ENCODE measurements at regions not wholly inside any gene's neighbourhood (a gene's known extent, or its start where the extent isn't known, plus 50 kb on each side); places are given as distances from the start of the nearest gene placed in this dataset.

GRCh38 chr1:57881639-57882038 lies 457.8 kb upstream of the DAB1 start:
- H3K4me1 Mint-ChIP-seq: no peaks in the 10 kb centered on the region
- no peak for TF ChIP-seq CTCF (IDR thresholded peaks at IDR 0.05)
- no peaks in the 10 kb centered on the region for H3K9me3 Mint-ChIP-seq
- POLR2A ChIA-PET: no interaction called here
- intact Hi-C loops (cut with micrococcal nuclease): no loop called here
- no peaks in the 10 kb centered on the region for H3K36me3 Mint-ChIP-seq (ENCODE audit: low read depth)
- H3K27me3 Mint-ChIP-seq: peaks cover 5% of the 10 kb centered on the region
- ATAC-seq (ENCODE audit: low read depth) (no peak), DNase-seq (no peak)
- H3K27ac Mint-ChIP-seq: no peak overlapping the region
- CTCF ChIA-PET: no interaction called here
- H3K4me3 Mint-ChIP-seq: no peak overlapping the region

DNA sequence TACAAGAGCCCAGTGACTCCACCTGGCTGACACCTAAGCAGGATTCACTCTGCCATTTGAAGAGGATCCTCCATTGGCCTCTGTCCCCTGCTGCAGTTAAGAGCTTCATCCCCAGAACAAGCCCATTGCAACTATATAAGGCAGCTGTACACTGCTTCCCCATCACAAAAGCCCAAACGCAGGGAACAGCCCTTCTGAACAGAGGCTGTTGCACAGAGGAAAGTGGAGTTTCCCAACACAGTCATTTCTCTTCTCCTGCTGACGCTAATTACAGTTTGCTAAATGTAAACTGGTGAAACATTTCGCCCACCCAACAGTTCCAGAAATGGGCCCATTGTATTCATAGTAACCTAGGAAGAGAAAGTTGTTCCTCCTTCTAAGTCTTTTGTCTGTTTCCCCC lies 455.8 kb upstream of the DAB1 start:
- ChIA-PET POLR2A (no interaction called here), CTCF (no interaction called here)
- H3K27ac Mint-ChIP-seq: no peak overlapping the region
- no peaks in the 10 kb centered on the region for H3K36me3 Mint-ChIP-seq (ENCODE audit: low read depth)
- no peak for TF ChIP-seq CTCF (IDR thresholded peaks at IDR 0.05)
- no peak for ATAC-seq (ENCODE audit: low read depth)
- no peak overlapping the region for H3K4me3 Mint-ChIP-seq
- DNase-seq: no peak
- H3K4me1 Mint-ChIP-seq: no peaks in the 10 kb centered on the region
- H3K27me3 Mint-ChIP-seq: peaks cover 5% of the 10 kb centered on the region
- intact Hi-C loops (cut with micrococcal nuclease): no loop called here
- H3K9me3 Mint-ChIP-seq: no peaks in the 10 kb centered on the region

GRCh38 chr1:57874418-57874877 lies 450.6 kb upstream of the DAB1 start:
- no peak for ATAC-seq (ENCODE audit: low read depth)
- Mint-ChIP-seq H3K27me3 (peaks cover 5% of the 10 kb centered on the region), H3K27ac (no peak overlapping the region), H3K4me1 (no peaks in the 10 kb centered on the region), H3K9me3 (no peaks in the 10 kb centered on the region), H3K4me3 (no peak overlapping the region), H3K36me3 (ENCODE audit: low read depth) (no peaks in the 10 kb centered on the region)
- ChIA-PET CTCF (no interaction called here), POLR2A (no interaction called here)
- intact Hi-C loops (cut with micrococcal nuclease): no loop called here
- TF ChIP-seq CTCF (IDR thresholded peaks at IDR 0.05): no peak
- DNase-seq: no peak

DNA sequence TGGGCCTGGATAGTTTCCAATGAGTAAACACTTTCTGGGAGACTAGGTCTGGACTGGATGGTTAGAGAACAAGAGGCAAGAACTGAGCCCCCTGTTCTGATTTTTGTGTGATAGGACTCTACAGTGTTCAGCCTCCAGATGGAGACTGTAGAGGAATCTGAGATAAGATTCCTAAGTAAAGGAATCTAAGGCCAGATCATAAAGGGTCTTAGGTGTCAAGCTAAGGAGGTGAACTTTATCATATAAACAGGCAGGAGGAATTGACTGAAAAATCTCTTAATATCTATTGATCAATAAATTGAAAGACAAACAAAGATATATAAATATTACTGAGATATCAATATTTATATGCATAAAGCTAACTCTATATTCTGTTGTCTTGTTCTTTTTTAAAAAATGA lies 449.1 kb upstream of the DAB1 start:
- TF ChIP-seq CTCF (IDR thresholded peaks at IDR 0.05): no peak
- ATAC-seq (ENCODE audit: low read depth): no peak
- POLR2A ChIA-PET: no interaction called here
- intact Hi-C loops (cut with micrococcal nuclease): no loop called here
- H3K36me3 Mint-ChIP-seq (ENCODE audit: low read depth): no peaks in the 10 kb centered on the region
- no peak overlapping the region for H3K27ac Mint-ChIP-seq
- no peak for DNase-seq
- no peaks in the 10 kb centered on the region for H3K9me3 Mint-ChIP-seq
- no peaks in the 10 kb centered on the region for H3K4me1 Mint-ChIP-seq
- no peak overlapping the region for H3K4me3 Mint-ChIP-seq
- no peaks in the 10 kb centered on the region for H3K27me3 Mint-ChIP-seq
- CTCF ChIA-PET: no interaction called here

GRCh38 chr1:57868908-57869307 lies 445.0 kb upstream of the DAB1 start:
- POLR2A ChIA-PET: no interaction called here
- ATAC-seq (ENCODE audit: low read depth) (no peak), DNase-seq (no peak)
- H3K36me3 Mint-ChIP-seq (ENCODE audit: low read depth): no peaks in the 10 kb centered on the region
- intact Hi-C loops (cut with micrococcal nuclease): no loop called here
- CTCF ChIA-PET: no interaction called here
- no peak overlapping the region for H3K4me3 Mint-ChIP-seq
- no peak for TF ChIP-seq CTCF (IDR thresholded peaks at IDR 0.05)
- no peaks in the 10 kb centered on the region for H3K9me3 Mint-ChIP-seq
- H3K27me3 Mint-ChIP-seq: peaks cover 2% of the 10 kb centered on the region
- H3K27ac Mint-ChIP-seq: no peak overlapping the region
- H3K4me1 Mint-ChIP-seq: no peaks in the 10 kb centered on the region
